ENCODE measurements at regions not wholly inside any gene's neighbourhood (a gene's known extent, or its start where the extent isn't known, plus 50 kb on each side); places are given as distances from the start of the nearest gene placed in this dataset.

DNA sequence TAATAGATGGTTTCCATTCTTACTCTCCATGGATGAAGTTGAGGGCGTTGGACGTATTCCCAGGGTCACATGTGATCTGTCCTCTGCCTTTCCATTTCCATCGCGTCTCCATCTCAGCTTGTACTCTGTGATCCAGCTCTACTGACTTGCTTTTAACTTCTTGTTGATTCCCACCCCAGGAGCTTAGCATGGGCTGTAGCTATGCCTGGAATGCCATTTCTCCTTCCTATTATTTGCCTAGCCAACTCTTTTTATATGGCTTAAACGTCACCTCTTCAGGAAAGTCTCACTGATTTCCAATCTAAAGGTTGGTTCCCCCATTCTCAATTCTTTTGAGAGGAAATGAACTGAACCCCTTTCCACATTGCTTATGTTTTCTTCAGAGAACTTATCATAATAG is 475.9 kb downstream of the XYLT1 start:
- no peak for DNase-seq
- no peaks in the 10 kb centered on the region for H3K9me2 ChIP-seq (replicated peaks; ENCODE audit: insufficient read depth, low read length)
- no peak overlapping the region for H3K4me3 ChIP-seq (ENCODE audit: low read length)
- no peak overlapping the region for H3K4me2 ChIP-seq (ENCODE audit: low read depth, low read length)
- H4K20me1 ChIP-seq (ENCODE audit: insufficient read depth, low read length): no peaks in the 10 kb centered on the region
- H3F3A ChIP-seq (ENCODE audit: insufficient read depth, low read length): no peaks in the 10 kb centered on the region
- no peaks in the 10 kb centered on the region for H3K36me3 ChIP-seq (replicated peaks; ENCODE audit: insufficient read depth, low read length)
- H3K4me1 ChIP-seq (ENCODE audit: low read length): no peaks in the 10 kb centered on the region
- no peak overlapping the region for H3K27ac ChIP-seq (ENCODE audit: low read length)
- H3K27me3 ChIP-seq (replicated peaks; ENCODE audit: insufficient read depth, low read length): no peaks in the 10 kb centered on the region
- H3K9ac ChIP-seq (ENCODE audit: low read length): no peak overlapping the region
- H2AFZ ChIP-seq (ENCODE audit: low read length): no peak overlapping the region
- H3K79me2 ChIP-seq (ENCODE audit: low read length): no peaks in the 10 kb centered on the region
- no peak for TF ChIP-seq EZH2phosphoT487 (IDR thresholded peaks at IDR 0.05; ENCODE audit: low read length)
- TF ChIP-seq, protein P1, sequence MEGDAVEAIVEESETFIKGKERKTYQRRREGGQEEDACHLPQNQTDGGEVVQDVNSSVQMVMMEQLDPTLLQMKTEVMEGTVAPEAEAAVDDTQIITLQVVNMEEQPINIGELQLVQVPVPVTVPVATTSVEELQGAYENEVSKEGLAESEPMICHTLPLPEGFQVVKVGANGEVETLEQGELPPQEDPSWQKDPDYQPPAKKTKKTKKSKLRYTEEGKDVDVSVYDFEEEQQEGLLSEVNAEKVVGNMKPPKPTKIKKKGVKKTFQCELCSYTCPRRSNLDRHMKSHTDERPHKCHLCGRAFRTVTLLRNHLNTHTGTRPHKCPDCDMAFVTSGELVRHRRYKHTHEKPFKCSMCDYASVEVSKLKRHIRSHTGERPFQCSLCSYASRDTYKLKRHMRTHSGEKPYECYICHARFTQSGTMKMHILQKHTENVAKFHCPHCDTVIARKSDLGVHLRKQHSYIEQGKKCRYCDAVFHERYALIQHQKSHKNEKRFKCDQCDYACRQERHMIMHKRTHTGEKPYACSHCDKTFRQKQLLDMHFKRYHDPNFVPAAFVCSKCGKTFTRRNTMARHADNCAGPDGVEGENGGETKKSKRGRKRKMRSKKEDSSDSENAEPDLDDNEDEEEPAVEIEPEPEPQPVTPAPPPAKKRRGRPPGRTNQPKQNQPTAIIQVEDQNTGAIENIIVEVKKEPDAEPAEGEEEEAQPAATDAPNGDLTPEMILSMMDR (IDR thresholded peaks at IDR 0.05; ENCODE audit: low read length): no peak
- TF ChIP-seq EZH2 (optimal IDR thresholded peaks at IDR 0.05; ENCODE audit: low read depth, low read length): no peak
- H3K9me3 ChIP-seq (replicated peaks; ENCODE audit: insufficient read depth, low read length): no peaks in the 10 kb centered on the region

DNA sequence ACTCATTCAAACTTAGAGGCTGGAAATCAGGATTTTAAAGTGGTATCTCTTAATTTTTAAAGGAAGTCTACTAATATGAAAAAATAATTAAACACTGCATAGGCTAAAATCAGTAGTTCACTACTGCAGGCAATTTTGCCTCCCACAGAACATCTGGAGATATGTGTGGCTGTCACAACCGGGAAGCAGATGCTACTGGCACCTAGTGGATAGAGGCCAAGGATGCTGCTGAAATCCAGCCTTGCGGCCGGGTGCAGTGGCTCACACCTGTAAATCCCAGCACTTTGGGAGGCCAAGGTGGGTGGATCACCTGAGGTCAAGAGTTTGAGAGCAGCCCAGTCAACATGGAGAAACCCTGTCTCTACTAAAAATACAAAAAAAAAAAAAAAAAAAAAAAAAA is 473.9 kb downstream of the XYLT1 start:
- Histone ChIP-seq H3F3A (ENCODE audit: insufficient read depth, low read length) (no peaks in the 10 kb centered on the region), H3K9me3 (replicated peaks; ENCODE audit: insufficient read depth, low read length) (no peaks in the 10 kb centered on the region), H3K36me3 (replicated peaks; ENCODE audit: insufficient read depth, low read length) (no peaks in the 10 kb centered on the region), H3K79me2 (ENCODE audit: low read length) (no peaks in the 10 kb centered on the region), H3K9me2 (replicated peaks; ENCODE audit: insufficient read depth, low read length) (no peaks in the 10 kb centered on the region), H3K4me1 (ENCODE audit: low read length) (no peaks in the 10 kb centered on the region), H3K4me2 (ENCODE audit: low read depth, low read length) (no peak overlapping the region), H3K9ac (ENCODE audit: low read length) (no peak overlapping the region), H3K4me3 (ENCODE audit: low read length) (no peak overlapping the region), H4K20me1 (ENCODE audit: insufficient read depth, low read length) (no peaks in the 10 kb centered on the region), H3K27me3 (replicated peaks; ENCODE audit: insufficient read depth, low read length) (no peaks in the 10 kb centered on the region), H2AFZ (ENCODE audit: low read length) (no peak overlapping the region), H3K27ac (ENCODE audit: low read length) (no peak overlapping the region)
- no peak for TF ChIP-seq EZH2 (optimal IDR thresholded peaks at IDR 0.05; ENCODE audit: low read depth, low read length)
- TF ChIP-seq, protein P1 (IDR thresholded peaks at IDR 0.05; ENCODE audit: low read length): no peak
- TF ChIP-seq EZH2phosphoT487 (IDR thresholded peaks at IDR 0.05; ENCODE audit: low read length): no peak
- no peak for DNase-seq

DNA sequence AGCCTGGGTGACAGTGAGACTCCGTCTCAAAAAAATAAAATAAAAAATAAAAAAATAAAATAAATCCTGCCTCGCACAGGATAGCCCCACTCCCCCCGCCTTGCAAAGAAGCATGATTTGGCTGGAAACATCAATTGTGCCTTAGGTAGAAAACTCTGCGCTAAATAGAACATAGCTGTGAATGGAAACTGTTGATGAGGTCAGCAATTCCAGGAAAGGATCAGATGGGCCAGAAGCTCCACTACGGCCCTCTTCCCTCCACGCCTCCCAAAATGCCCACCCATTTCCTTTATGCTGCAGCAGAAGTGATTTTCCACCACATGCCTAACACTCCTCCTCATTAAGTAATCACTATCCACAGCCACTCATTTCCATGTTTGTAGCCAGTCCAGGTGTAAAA is 473.4 kb downstream of the XYLT1 start:
- Histone ChIP-seq H3K27ac (ENCODE audit: low read length) (no peak overlapping the region), H3F3A (ENCODE audit: insufficient read depth, low read length) (no peaks in the 10 kb centered on the region)

More for the DNA sequence above, 473.4 kb downstream of the XYLT1 start:
- Histone ChIP-seq H3K4me3 (ENCODE audit: low read length) (no peak overlapping the region), H3K9me2 (replicated peaks; ENCODE audit: insufficient read depth, low read length) (no peaks in the 10 kb centered on the region), H3K36me3 (replicated peaks; ENCODE audit: insufficient read depth, low read length) (no peaks in the 10 kb centered on the region), H3K9me3 (replicated peaks; ENCODE audit: insufficient read depth, low read length) (no peaks in the 10 kb centered on the region), H3K79me2 (ENCODE audit: low read length) (no peaks in the 10 kb centered on the region), H3K4me1 (ENCODE audit: low read length) (no peaks in the 10 kb centered on the region), H3K9ac (ENCODE audit: low read length) (no peak overlapping the region), H4K20me1 (ENCODE audit: insufficient read depth, low read length) (no peaks in the 10 kb centered on the region), H3K4me2 (ENCODE audit: low read depth, low read length) (no peak overlapping the region), H2AFZ (ENCODE audit: low read length) (no peak overlapping the region), H3K27me3 (replicated peaks; ENCODE audit: insufficient read depth, low read length) (no peaks in the 10 kb centered on the region)
- TF ChIP-seq, protein P1 (IDR thresholded peaks at IDR 0.05; ENCODE audit: low read length): no peak
- TF ChIP-seq EZH2phosphoT487 (IDR thresholded peaks at IDR 0.05; ENCODE audit: low read length) (no peak), EZH2 (optimal IDR thresholded peaks at IDR 0.05; ENCODE audit: low read depth, low read length) (no peak)
- DNase-seq: no peak
